GM12872 (cell line): ENCODE measurements at regions not wholly inside any gene's neighbourhood (a gene's known extent, or its start where the extent isn't known, plus 50 kb on each side); places are given as distances from the start of the nearest gene placed in this dataset.

Experiments used
- TF ChIP-seq, protein P1 (sequence below): IDR thresholded peaks from 3 replicates; pipeline ENCODE4 v1.5.1; 2011; ENCODE audit warnings: low read depth, mild to moderate bottlenecking, low read length, moderate library complexity; ENCODE audit not compliant: insufficient read depth

DNA sequence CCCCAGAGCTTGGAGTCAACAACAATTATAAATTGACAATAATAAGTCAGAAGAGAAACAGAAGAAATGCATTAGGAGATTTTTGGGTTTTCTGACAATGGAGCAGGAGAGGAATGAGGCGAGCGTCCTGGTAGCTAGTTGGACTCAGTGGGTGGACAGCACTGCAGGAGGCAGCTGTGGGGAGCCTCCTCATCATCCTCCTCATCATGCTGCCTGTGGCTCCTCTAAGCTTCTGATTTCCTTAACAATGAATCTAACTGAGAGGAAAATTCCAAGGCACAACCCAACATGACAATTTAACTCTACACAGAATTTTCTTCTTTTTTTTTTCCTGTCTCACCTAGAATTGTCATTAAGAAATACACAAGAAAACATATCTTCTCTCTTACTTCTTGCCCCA is 357.1 kb upstream of the NOCT start:
- TF ChIP-seq, protein P1, sequence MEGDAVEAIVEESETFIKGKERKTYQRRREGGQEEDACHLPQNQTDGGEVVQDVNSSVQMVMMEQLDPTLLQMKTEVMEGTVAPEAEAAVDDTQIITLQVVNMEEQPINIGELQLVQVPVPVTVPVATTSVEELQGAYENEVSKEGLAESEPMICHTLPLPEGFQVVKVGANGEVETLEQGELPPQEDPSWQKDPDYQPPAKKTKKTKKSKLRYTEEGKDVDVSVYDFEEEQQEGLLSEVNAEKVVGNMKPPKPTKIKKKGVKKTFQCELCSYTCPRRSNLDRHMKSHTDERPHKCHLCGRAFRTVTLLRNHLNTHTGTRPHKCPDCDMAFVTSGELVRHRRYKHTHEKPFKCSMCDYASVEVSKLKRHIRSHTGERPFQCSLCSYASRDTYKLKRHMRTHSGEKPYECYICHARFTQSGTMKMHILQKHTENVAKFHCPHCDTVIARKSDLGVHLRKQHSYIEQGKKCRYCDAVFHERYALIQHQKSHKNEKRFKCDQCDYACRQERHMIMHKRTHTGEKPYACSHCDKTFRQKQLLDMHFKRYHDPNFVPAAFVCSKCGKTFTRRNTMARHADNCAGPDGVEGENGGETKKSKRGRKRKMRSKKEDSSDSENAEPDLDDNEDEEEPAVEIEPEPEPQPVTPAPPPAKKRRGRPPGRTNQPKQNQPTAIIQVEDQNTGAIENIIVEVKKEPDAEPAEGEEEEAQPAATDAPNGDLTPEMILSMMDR, result no peak

DNA sequence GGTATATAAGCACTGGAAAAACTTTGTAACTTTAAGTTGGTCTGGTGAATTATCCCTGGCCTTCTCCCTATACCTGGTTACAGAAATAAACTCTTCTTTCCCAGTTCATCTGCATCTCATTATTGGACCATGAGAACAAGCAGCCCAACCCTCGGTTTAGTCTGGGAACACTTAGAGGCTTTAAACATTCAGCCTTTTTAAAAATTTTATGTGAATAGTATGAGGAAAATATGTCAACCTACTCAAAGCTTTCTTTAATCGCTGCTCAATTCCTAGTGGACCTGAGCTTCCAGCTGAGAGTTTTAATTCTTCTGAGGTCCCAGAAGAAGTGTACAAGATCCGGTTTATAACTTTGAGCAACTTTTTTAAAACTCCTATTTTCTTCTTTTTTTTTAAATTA is 358.6 kb upstream of the NOCT start:
- TF ChIP-seq, protein P1, result no peak

DNA sequence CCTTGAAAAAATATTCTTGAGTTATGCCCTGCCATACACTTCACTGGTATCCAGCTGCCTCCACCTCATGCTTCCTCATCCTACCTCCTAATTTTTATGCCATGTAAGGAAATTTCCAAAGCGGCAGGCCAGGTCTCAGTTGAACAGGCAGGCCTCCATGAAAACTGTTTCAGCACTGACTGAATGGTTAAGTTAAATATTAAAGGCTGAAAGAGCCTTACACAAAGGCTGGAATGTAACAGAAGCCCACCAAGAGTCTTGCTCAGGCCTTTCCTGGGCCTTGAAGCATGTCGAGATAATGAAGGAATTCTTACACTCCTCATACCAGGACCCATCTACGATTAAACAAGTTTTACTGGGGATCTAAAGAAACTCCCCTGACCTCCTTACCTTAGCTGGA is 359.6 kb upstream of the NOCT start:
- TF ChIP-seq, protein P1, result no peak

DNA sequence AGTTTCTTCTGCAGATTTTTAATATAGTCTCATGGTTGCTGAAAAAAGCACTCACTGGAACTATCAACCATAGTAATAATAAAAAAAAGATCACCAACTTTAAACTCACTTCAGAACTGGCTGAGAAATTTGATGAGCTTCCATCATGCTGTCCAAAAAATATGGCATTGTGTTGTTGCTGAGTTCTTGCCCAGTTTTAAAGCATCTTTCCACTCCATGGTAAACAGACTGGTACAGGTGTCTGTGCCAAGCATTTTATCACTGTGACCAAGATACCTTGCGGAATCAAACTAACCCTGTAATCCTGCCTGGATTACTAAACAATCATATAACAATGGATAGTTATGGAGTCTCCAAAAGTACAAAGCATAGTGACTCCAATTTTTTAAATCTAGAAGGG is 360.3 kb upstream of the NOCT start:
- TF ChIP-seq, protein P1, result no peak

DNA sequence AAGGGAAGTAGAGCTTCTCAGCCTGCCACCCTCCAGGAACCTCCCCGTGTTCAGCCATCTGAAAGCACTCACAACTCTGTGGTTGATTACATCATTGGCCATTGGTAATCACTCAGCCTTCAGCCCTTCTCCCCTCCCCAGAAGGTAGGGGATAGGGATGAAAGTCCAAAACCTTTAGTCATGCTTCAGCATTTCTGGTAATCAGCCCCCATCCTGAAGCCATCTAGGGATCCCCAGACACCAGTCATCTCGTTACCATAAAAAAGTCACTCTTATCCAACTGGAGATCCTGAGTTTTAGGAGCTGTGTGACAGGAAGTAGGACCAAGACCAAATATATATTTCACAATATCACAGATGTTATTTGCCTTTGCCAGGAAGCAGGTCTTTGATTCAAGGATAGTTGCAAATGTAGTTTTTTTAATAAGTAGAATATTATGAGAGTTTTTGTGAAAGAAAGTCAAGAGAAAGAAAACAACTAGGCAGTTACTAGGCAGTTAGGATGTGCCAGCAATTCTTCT is 364.6 kb upstream of the NOCT start:
- TF ChIP-seq, protein P1, result no peak

DNA sequence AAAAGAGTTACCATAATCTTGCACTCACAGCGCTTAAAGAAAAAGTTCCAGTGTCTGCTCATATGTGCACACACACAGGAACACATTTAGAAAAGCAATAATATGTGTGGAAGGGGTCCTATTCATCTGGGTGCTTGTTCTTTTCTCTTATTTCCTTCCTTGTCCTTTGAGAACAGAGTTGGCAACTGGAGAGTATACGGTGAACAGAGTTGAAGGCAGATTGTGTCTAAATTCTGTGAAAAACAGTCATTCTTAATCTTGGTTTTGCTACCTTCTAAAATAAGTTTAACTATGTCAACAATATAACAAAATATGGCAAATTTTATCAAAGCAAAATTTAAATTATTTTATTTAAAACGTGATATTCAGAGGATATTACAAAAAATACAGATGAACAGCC is 365.1 kb upstream of the NOCT start:
- TF ChIP-seq, protein P1, result no peak

DNA sequence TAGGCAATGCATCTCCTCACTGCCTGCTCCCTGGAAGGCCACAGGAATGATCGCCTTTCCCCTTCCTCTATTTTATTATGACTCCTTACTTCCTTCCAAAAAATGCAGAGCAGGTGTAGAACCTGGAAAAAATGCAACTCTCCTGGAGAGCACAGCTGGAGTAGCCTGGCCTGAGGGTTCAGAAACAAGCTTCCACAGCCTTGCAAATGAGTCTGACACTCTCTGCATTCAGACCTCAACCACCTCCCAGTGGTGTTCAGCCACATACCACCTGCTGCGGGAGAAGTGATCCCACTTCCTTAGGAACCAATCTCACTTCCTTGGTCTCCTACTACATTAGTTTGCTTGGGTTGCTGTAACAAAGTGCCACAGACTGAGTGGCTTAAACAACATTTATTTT is 368.1 kb upstream of the NOCT start:
- TF ChIP-seq, protein P1, result no peak

DNA sequence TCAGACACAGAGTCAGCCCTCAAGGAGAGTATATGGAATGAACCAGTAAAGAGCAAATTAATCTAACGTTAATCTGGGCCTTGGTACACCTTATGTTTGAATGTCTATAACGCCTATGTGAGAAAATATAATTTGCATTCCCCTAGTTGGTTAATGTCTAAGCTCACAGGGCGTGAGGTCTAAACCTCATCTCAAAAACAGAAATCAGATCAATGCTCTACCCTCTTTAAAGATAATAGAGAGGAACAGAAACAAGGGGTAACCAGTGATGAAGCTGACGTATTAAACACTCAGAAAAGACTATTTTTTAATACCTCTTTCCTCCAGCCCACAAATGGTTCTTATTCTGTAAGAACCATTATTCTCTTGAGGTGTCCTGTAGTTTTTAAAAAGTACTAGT is 369.2 kb upstream of the NOCT start:
- TF ChIP-seq, protein P1, result no peak
